Loucy (cell line): ENCODE measurements at regions not wholly inside any gene's neighbourhood (a gene's known extent, or its start where the extent isn't known, plus 50 kb on each side); places are given as distances from the start of the nearest gene placed in this dataset.

Experiments
- EZH2phosphoT487 ChIP-seq: fragments of 200-600 bp; IDR thresholded peaks from 2 replicates; pipeline ENCODE4 v1.6.1; 2018; ENCODE audit warnings: antibody characterized with exemption, mild to moderate bottlenecking, moderate library complexity, borderline replicate concordance
- TF ChIP-seq, protein P1 (sequence below): fragments of 200-600 bp; sonication (generic); conservative IDR thresholded peaks from 2 replicates; pipeline ENCODE4 v1.5.1; 2014; ENCODE audit warnings: mild to moderate bottlenecking, antibody characterized with exemption, low read length

DNA sequence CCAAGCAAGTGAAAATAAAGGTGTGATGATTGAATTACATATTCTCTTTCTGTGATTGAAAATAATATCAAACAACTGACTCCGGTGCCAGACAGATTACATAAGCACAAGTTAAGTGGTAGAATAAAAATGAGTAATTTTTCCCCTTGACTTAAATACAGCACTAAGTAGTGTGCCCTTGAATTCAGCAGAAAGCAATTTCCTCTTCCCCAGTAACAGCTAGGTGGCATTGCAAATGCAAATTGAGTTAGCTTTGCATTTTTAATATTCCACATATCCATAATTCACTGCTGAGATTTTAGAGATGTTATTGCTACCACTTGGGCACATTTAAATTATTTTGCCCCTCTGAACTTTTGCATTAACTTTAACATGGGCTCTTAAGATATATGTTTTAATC lies 89.8 kb upstream of the NPVF start:
- TF ChIP-seq, protein P1, sequence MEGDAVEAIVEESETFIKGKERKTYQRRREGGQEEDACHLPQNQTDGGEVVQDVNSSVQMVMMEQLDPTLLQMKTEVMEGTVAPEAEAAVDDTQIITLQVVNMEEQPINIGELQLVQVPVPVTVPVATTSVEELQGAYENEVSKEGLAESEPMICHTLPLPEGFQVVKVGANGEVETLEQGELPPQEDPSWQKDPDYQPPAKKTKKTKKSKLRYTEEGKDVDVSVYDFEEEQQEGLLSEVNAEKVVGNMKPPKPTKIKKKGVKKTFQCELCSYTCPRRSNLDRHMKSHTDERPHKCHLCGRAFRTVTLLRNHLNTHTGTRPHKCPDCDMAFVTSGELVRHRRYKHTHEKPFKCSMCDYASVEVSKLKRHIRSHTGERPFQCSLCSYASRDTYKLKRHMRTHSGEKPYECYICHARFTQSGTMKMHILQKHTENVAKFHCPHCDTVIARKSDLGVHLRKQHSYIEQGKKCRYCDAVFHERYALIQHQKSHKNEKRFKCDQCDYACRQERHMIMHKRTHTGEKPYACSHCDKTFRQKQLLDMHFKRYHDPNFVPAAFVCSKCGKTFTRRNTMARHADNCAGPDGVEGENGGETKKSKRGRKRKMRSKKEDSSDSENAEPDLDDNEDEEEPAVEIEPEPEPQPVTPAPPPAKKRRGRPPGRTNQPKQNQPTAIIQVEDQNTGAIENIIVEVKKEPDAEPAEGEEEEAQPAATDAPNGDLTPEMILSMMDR = peak; percentile 55
- TF ChIP-seq EZH2phosphoT487 = no peak
